GM23338 (cell line): ENCODE measurements at regions not wholly inside any gene's neighbourhood (a gene's known extent, or its start where the extent isn't known, plus 50 kb on each side); places are given as distances from the start of the nearest gene placed in this dataset.

Experiments used
- ATAC-seq: fragments of 200-7000 bp; cut with Tn5 transposase; 3 replicates; pipeline ENCODE4 v1.9.1; 2020
- DNase-seq: peaks from one replicate; pipeline ENCODE4 v3.0.0-alpha.2; 2015; ENCODE audit warnings: low spot score
- H2AFZ ChIP-seq: fragments of 200-600 bp; sonication (generic); 2 replicates; pipeline ENCODE4 v1.8.0; 2016; ENCODE audit warnings: antibody characterized with exemption, mild to moderate bottlenecking, moderate library complexity
- H3F3A ChIP-seq: fragments of 200-600 bp; sonication (generic); replicated peaks from 2 replicates; pipeline ENCODE4 v1.8.0; 2017; ENCODE audit warnings: antibody characterized with exemption, mixed run types, low read depth
- H3K27ac ChIP-seq: fragments of 200-600 bp; sonication (generic); 2 replicates; pipeline ENCODE4 v1.6.1; 2016; ENCODE audit warnings: low read depth
- H3K27me3 ChIP-seq: fragments of 200-600 bp; sonication (generic); 2 replicates; pipeline ENCODE4 v1.8.0; 2016; ENCODE audit warnings: mild to moderate bottlenecking, mixed run types, moderate library complexity; ENCODE audit not compliant: insufficient read depth
- H3K36me3 ChIP-seq: fragments of 200-600 bp; sonication (generic); 2 replicates; pipeline ENCODE4 v1.8.0; 2016; ENCODE audit warnings: mild to moderate bottlenecking; ENCODE audit not compliant: insufficient read depth
- H3K4me1 ChIP-seq: fragments of 200-600 bp; sonication (generic); 2 replicates; pipeline ENCODE4 v1.8.0; 2016; ENCODE audit warnings: mild to moderate bottlenecking, moderate library complexity; ENCODE audit not compliant: insufficient read depth
- H3K4me2 ChIP-seq: fragments of 200-600 bp; sonication (generic); 2 replicates; pipeline ENCODE4 v1.7.1; 2017; ENCODE audit warnings: mixed run types
- H3K4me3 ChIP-seq: fragments of 200-600 bp; sonication (generic); 2 replicates; pipeline ENCODE4 v1.6.1; 2016; ENCODE audit warnings: mixed run types
- H3K79me2 ChIP-seq: fragments of 200-600 bp; sonication (generic); replicated peaks from 2 replicates; pipeline ENCODE4 v1.8.0; 2017; ENCODE audit warnings: mild to moderate bottlenecking; ENCODE audit not compliant: insufficient read depth
- H3K9me2 ChIP-seq: fragments of 200-600 bp; sonication (generic); 2 replicates; pipeline ENCODE4 v1.8.0; 2017; ENCODE audit not compliant: insufficient read depth
- H4K20me1 ChIP-seq: fragments of 200-600 bp; sonication (generic); replicated peaks from 2 replicates; pipeline ENCODE4 v1.8.0; 2017; ENCODE audit warnings: mild to moderate bottlenecking; ENCODE audit not compliant: insufficient read depth
- H3K27ac Mint-ChIP-seq: 2 replicates; pipeline ENCODE4 v1.8.0; 2020; ENCODE audit warnings: inconsistent platforms, mild to moderate bottlenecking, moderate library complexity, mixed read lengths
- H3K27me3 Mint-ChIP-seq: 3 replicates; pipeline ENCODE4 v1.8.0; 2022; ENCODE audit warnings: low read depth, mild to moderate bottlenecking, moderate library complexity, mixed read lengths, inconsistent platforms; ENCODE audit not compliant: insufficient read depth, poor library complexity
- H3K36me3 Mint-ChIP-seq: 3 replicates; pipeline ENCODE4 v1.8.0; 2021; ENCODE audit warnings: low read depth, mild to moderate bottlenecking, inconsistent platforms, moderate library complexity, mixed read lengths
- H3K4me1 Mint-ChIP-seq: 3 replicates; pipeline ENCODE4 v1.8.0; 2020; ENCODE audit warnings: mild to moderate bottlenecking, inconsistent platforms, mixed read lengths
- H3K4me3 Mint-ChIP-seq: 3 replicates; pipeline ENCODE4 v1.8.0; 2021; ENCODE audit warnings: moderate library complexity, mild to moderate bottlenecking, inconsistent platforms, mixed read lengths
- H3K9me3 Mint-ChIP-seq: 3 replicates; pipeline ENCODE4 v1.8.0; 2020; ENCODE audit warnings: moderate library complexity, mild to moderate bottlenecking, inconsistent platforms, mixed read lengths
- CTCF ChIP-seq, 2 experiments: fragments of 200-600 bp in 1 of 2; sonication (generic) in 1 of 2; conservative IDR thresholded peaks; 2 replicates each; pipeline versions ENCODE4 v1.5.1 to v1.6.1; 2016 to 2017; ENCODE audit warnings: antibody characterized with exemption in 2 of 2, low read depth in 2 of 2, mild to moderate bottlenecking in 2 of 2, moderate library complexity in 1 of 2
- EZH2 ChIP-seq: fragments of 200-600 bp; sonication (generic); IDR thresholded peaks from one replicate; pipeline ENCODE4 v1.8.0; 2017; ENCODE audit warnings: antibody characterized with exemption, mild to moderate bottlenecking, low read depth; ENCODE audit not compliant: unreplicated experiment
- EZH2phosphoT487 ChIP-seq: fragments of 200-600 bp; sonication (generic); IDR thresholded peaks from one replicate; pipeline ENCODE4 v1.8.1; 2018; ENCODE audit warnings: antibody characterized with exemption; ENCODE audit not compliant: unreplicated experiment
- REST ChIP-seq: IDR thresholded peaks from one replicate; pipeline ENCODE4 v1.6.1; 2018; ENCODE audit warnings: antibody characterized with exemption; ENCODE audit not compliant: unreplicated experiment
- STAT1 ChIP-seq: IDR thresholded peaks from one replicate; pipeline ENCODE4 v1.6.1; 2016; ENCODE audit warnings: antibody characterized with exemption; ENCODE audit not compliant: unreplicated experiment
- ZNF462 ChIP-seq: fragments of 250-450 bp; sonication (Bioruptor Pico); IDR thresholded peaks from 2 replicates; pipeline ENCODE4 v1.5.0; 2020; ENCODE audit warnings: mild to moderate bottlenecking, moderate library complexity

DNA sequence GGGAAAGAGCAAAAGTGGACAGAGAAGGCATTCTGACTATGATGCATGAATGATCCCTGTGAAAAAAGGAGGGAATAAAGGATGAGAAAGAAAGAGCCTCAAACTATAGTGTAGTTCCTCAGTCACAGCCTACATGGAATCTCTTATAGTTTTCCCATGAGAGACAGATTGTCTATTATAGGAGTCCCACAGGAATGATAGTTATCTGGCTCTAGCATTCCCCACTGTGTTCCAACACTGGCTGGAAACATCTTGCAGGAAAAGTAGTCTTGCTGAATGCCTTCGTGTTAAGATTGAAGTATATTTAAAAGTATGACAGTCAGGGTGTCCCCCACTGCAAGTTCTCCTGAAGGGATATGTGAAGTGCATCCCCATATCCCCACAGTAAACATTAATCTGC lies 641.5 kb upstream of the NECTIN3 start:
- H4K20me1 ChIP-seq = no peaks in the 10 kb centered on the region
- no peak overlapping the region for H3K27ac Mint-ChIP-seq

DNA sequence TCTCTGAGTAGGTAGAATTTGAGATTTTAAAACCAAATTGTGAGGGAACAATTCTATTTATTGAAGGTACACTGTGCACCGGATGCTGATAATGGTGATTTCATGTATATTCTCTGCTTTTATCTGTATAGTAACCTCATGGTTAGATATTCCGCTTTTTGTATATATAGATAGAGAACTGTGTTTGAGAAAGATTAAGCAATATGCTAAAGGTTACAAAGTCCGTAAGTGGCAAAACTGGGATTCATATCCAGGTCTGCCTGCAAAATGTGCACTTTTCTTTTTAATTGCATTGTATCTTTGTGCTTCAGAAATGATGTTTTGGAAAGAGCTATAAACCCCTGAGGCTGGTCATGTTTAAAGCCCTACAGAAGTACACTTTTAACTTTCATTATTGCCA lies 635.4 kb upstream of the NECTIN3 start:
- TF ChIP-seq EZH2 (no peak), CTCF (conservative IDR thresholded peaks at IDR 0.05; ENCODE audit: low read depth in 2 of 2) (no peak), REST (no peak), ZNF462 (CRISPR knock-in tag) (no peak), EZH2phosphoT487 (no peak), STAT1 (no peak)
- no peak overlapping the region for H3K27ac ChIP-seq
- Mint-ChIP-seq H3K4me3 (no peak overlapping the region), H3K27me3 (no peaks in the 10 kb centered on the region), H3K27ac (peak overlapping the region; percentile 49), H3K4me1 (peaks cover 16% of the 10 kb centered on the region; the same call in 2 of the 3 replicates), H3K9me3 (peaks cover 5% of the 10 kb centered on the region; the same call in 2 of the 3 replicates), H3K36me3 (peaks cover 8% of the 10 kb centered on the region; the same call in 2 of the 3 replicates)
- no peaks in the 10 kb centered on the region for H3K27me3 ChIP-seq
- no peak overlapping the region for H2AFZ ChIP-seq
- no peaks in the 10 kb centered on the region for H4K20me1 ChIP-seq
- H3F3A ChIP-seq = no peaks in the 10 kb centered on the region
- DNase-seq = no peak
- no peak for ATAC-seq
- no peak overlapping the region for H3K4me3 ChIP-seq
- H3K9me2 ChIP-seq = no peaks in the 10 kb centered on the region
- H3K79me2 ChIP-seq = no peaks in the 10 kb centered on the region
- no peaks in the 10 kb centered on the region for H3K36me3 ChIP-seq
- H3K4me1 ChIP-seq = peaks cover 12% of the 10 kb centered on the region; the same call in 1 of the 2 replicates
- no peak overlapping the region for H3K4me2 ChIP-seq

More for the DNA sequence above, 641.5 kb upstream of the NECTIN3 start:
- H3K4me3 Mint-ChIP-seq = no peak overlapping the region
- H3K36me3 Mint-ChIP-seq = no peaks in the 10 kb centered on the region
- H2AFZ ChIP-seq = no peak overlapping the region
- H3K36me3 ChIP-seq = no peaks in the 10 kb centered on the region
- no peak for ATAC-seq
- no peaks in the 10 kb centered on the region for H3F3A ChIP-seq
- H3K4me2 ChIP-seq = no peak overlapping the region
- TF ChIP-seq EZH2 = no peak
- no peaks in the 10 kb centered on the region for H3K79me2 ChIP-seq
- H3K9me2 ChIP-seq = no peaks in the 10 kb centered on the region
- no peak overlapping the region for H3K27ac ChIP-seq
- H3K4me3 ChIP-seq = no peak overlapping the region
- H3K4me1 Mint-ChIP-seq = peaks cover 14% of the 10 kb centered on the region; the same call in 2 of the 3 replicates
- DNase-seq = no peak
- H3K9me3 Mint-ChIP-seq = no peaks in the 10 kb centered on the region
- H3K27me3 ChIP-seq = no peaks in the 10 kb centered on the region
- no peaks in the 10 kb centered on the region for H3K27me3 Mint-ChIP-seq
- peaks cover 12% of the 10 kb centered on the region; the same call in 1 of the 2 replicates for H3K4me1 ChIP-seq
